ENCODE measurements at regions not wholly inside any gene's neighbourhood (a gene's known extent, or its start where the extent isn't known, plus 50 kb on each side); places are given as distances from the start of the nearest gene placed in this dataset.

- no peak for TF ChIP-seq CTCF (IDR thresholded peaks at IDR 0.05)
- no peaks in the 10 kb centered on the region for H3K36me3 ChIP-seq (replicated peaks in 1 of 2; ENCODE audit: control insufficient read depth in 1 of 2, insufficient read depth in 2 of 2, low read length in 2 of 2)
- H3K9ac ChIP-seq (ENCODE audit: insufficient read depth, low read length, poor library complexity, severe bottlenecking), result no peak overlapping the region
- Mint-ChIP-seq H3K9me3 (peaks cover 0 to 14% (median 0%) of the 10 kb centered on the region in 7 donors), H3K27me3 (ENCODE audit: low read depth in 3 of 3) (peaks cover 0 to 3% (median 2%) of the 10 kb centered on the region in 3 donors), H3K36me3 (no peaks in the 10 kb centered on the region), H3K4me1 (peaks cover 24% of the 10 kb centered on the region), H3K4me3 (no peak overlapping the region), H3K27ac (peak overlapping the region in 1 of 7 donors; percentile 65)
- intact Hi-C loops (cut with micrococcal nuclease), result no loop called here
- peaks cover 12 to 15% of the 10 kb centered on the region in 2 donors for H3K4me1 ChIP-seq (ENCODE audit: control insufficient read depth in 1 of 2, insufficient read depth in 2 of 2, low read length in 2 of 2)
- no peak overlapping the region for H3K4me3 ChIP-seq (replicated peaks in 1 of 3; ENCODE audit: low read depth in 2 of 3, low read length in 3 of 3)
- no peaks in the 10 kb centered on the region for H4K20me1 ChIP-seq (ENCODE audit: insufficient read depth, low read length)
- no peak for DNase-seq
- H3K27me3 ChIP-seq (ENCODE audit: control insufficient read depth in 2 of 2, insufficient read depth in 2 of 2, low read length in 2 of 2), result no peaks in the 10 kb centered on the region
- H2AFZ ChIP-seq (ENCODE audit: insufficient read depth, low read depth, low read length, poor library complexity, severe bottlenecking), result no peak overlapping the region
- no peaks in the 10 kb centered on the region for H3K79me2 ChIP-seq (ENCODE audit: insufficient read depth, low read length)
- no CpG with 5 or more reads among the region's 4 CpGs for WGBS (ENCODE audit: insufficient coverage)
- no peaks in the 10 kb centered on the region for H3K9me3 ChIP-seq (replicated peaks in 1 of 2; ENCODE audit: control insufficient read depth in 1 of 2, insufficient read depth in 1 of 2, low read length in 2 of 2)
- no peak overlapping the region for H3K27ac ChIP-seq (ENCODE audit: low read depth in 1 of 2, low read length in 2 of 2)
- H3K4me2 ChIP-seq (replicated peaks; ENCODE audit: extremely low read depth, low read length, poor library complexity, severe bottlenecking), result no peak overlapping the region
Observed at GRCh38 chr13:109671919-109672318, 114.5 kb downstream of the IRS2 start.

GRCh38 chr13:109670776-109671175 is 115.6 kb downstream of the IRS2 start:
- WGBS (ENCODE audit: insufficient coverage), result 94% methylated on average over 5 of the region's 5 CpGs
- H4K20me1 ChIP-seq (ENCODE audit: insufficient read depth, low read length), result no peaks in the 10 kb centered on the region
- peaks cover 0 to 3% (median 2%) of the 10 kb centered on the region in 3 donors for H3K27me3 Mint-ChIP-seq (ENCODE audit: low read depth in 3 of 3)
- no peaks in the 10 kb centered on the region for H3K36me3 Mint-ChIP-seq
- no peaks in the 10 kb centered on the region for H3K27me3 ChIP-seq (ENCODE audit: control insufficient read depth in 2 of 2, insufficient read depth in 2 of 2, low read length in 2 of 2)
- peaks cover 0 to 8% (median 0%) of the 10 kb centered on the region in 7 donors for H3K9me3 Mint-ChIP-seq
- TF ChIP-seq CTCF (IDR thresholded peaks at IDR 0.05), result no peak
- H3K27ac Mint-ChIP-seq, result peak overlapping the region in 1 of 7 donors; percentile 40
- no peak overlapping the region for H2AFZ ChIP-seq (ENCODE audit: insufficient read depth, low read depth, low read length, poor library complexity, severe bottlenecking)
- intact Hi-C loops (cut with micrococcal nuclease), result no loop called here
- no peaks in the 10 kb centered on the region for H3K9me3 ChIP-seq (replicated peaks in 1 of 2; ENCODE audit: control insufficient read depth in 1 of 2, insufficient read depth in 1 of 2, low read length in 2 of 2)
- no peak overlapping the region for H3K27ac ChIP-seq (ENCODE audit: low read depth in 1 of 2, low read length in 2 of 2)
- no peak for DNase-seq
- no peak overlapping the region for H3K9ac ChIP-seq (ENCODE audit: insufficient read depth, low read length, poor library complexity, severe bottlenecking)
- H3K36me3 ChIP-seq (replicated peaks in 1 of 2; ENCODE audit: control insufficient read depth in 1 of 2, insufficient read depth in 2 of 2, low read length in 2 of 2), result no peaks in the 10 kb centered on the region
- H3K4me2 ChIP-seq (replicated peaks; ENCODE audit: extremely low read depth, low read length, poor library complexity, severe bottlenecking), result no peak overlapping the region
- peaks cover 12 to 15% of the 10 kb centered on the region in 2 donors for H3K4me1 ChIP-seq (ENCODE audit: control insufficient read depth in 1 of 2, insufficient read depth in 2 of 2, low read length in 2 of 2)
- peaks cover 25% of the 10 kb centered on the region for H3K4me1 Mint-ChIP-seq
- H3K79me2 ChIP-seq (ENCODE audit: insufficient read depth, low read length), result no peaks in the 10 kb centered on the region
- H3K4me3 Mint-ChIP-seq, result no peak overlapping the region
- no peak overlapping the region for H3K4me3 ChIP-seq (replicated peaks in 1 of 3; ENCODE audit: low read depth in 2 of 3, low read length in 3 of 3)

Data from CD14-positive monocyte (primary cell).